Astrocyte of the spinal cord (primary cell): ENCODE measurements at regions not wholly inside any gene's neighbourhood (a gene's known extent, or its start where the extent isn't known, plus 50 kb on each side); places are given as distances from the start of the nearest gene placed in this dataset.

Experiments
- DNase-seq: peaks from one replicate; pipeline ENCODE4 v3.0.0; 2011; ENCODE audit warnings: low read depth, low spot score
- H3K4me3 ChIP-seq: 2 replicates; pipeline ENCODE4 v1.5.1; 2011; ENCODE audit warnings: low read depth, mild to moderate bottlenecking, low read length, moderate library complexity
- in situ Hi-C: cut with HindIII; loops from 2 replicates; pipeline ENCODE4 v1.10.0; 2017; ENCODE audit warnings: low sequenced_read_pairs
- TF ChIP-seq, protein P1 (sequence below): IDR thresholded peaks from 2 replicates; pipeline ENCODE4 v1.5.1; 2012; ENCODE audit warnings: low read depth, mild to moderate bottlenecking, low read length, inconsistent platforms

DNA sequence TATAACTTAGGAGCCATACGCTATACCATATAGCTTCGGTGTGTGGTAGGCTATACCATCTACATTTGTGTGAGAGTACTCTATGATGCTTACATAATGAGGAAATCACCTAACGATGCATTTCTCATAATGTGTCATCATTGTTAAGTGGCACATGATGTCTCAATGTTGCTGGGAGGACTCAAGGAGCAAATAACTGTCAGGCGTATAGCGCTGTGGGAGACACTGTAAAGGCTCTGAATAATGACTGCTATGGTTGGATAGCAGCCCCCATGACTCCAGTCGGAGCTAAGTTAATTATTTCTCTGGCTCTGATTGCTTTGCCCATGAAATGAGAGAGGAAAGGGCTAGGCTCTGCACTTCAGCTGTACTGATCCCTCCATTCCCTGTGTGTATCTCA, 197.2 kb downstream of the RGS9 start:
- no peak overlapping the region for H3K4me3 ChIP-seq
- TF ChIP-seq, protein P1, sequence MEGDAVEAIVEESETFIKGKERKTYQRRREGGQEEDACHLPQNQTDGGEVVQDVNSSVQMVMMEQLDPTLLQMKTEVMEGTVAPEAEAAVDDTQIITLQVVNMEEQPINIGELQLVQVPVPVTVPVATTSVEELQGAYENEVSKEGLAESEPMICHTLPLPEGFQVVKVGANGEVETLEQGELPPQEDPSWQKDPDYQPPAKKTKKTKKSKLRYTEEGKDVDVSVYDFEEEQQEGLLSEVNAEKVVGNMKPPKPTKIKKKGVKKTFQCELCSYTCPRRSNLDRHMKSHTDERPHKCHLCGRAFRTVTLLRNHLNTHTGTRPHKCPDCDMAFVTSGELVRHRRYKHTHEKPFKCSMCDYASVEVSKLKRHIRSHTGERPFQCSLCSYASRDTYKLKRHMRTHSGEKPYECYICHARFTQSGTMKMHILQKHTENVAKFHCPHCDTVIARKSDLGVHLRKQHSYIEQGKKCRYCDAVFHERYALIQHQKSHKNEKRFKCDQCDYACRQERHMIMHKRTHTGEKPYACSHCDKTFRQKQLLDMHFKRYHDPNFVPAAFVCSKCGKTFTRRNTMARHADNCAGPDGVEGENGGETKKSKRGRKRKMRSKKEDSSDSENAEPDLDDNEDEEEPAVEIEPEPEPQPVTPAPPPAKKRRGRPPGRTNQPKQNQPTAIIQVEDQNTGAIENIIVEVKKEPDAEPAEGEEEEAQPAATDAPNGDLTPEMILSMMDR = no peak
- no peak for DNase-seq
- in situ Hi-C loops = no loop called here

- TF ChIP-seq, protein P1 = no peak
- in situ Hi-C loops = no loop called here
- no peak overlapping the region for H3K4me3 ChIP-seq
- DNase-seq = no peak
Measured at GRCh38 chr17:65332779-65333178, 195.6 kb downstream of the RGS9 start.

DNA sequence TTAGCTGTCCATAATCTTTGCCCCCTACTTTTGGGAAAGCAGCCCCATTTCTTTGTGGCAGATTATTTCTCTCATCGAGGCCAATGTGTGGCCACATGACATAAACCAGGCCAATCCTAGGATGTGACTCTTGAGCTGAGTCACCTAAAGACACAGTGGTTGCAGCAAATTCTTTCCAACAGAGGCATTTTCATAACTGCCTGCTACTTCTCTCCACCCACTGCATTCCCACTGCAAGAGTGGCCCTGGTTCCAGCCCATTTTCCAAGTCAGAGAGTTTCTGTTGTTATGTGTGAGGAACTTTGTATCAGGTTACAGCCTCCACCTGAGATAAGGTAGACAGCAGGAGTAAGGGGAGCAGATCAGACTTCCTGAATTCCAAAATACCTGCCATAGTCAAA, 195.2 kb downstream of the RGS9 start:
- in situ Hi-C loops = no loop called here
- TF ChIP-seq, protein P1 = no peak
- no peak overlapping the region for H3K4me3 ChIP-seq
- DNase-seq = peak; percentile 52

DNA sequence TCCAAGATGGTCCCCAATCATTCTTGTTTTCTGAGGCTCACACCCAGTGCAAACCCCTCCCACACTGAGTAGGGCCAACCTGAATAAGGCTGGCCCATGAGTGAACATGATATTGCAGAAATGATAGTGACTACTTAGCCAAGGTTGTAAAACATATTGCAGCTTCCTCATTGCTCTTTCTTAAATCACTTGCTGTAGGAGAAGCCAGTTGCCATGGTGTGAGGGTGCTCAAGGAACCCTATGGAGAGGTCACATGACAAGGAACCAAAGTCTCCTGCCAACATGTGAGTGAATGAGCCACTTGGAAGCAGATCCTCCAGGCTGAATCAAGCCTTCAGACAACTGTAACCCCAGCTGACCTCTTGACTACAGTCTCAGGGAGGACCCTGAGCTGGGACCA, 191.4 kb downstream of the RGS9 start:
- TF ChIP-seq, protein P1 = no peak
- no peak overlapping the region for H3K4me3 ChIP-seq
- DNase-seq = no peak
- in situ Hi-C loops = no loop called here

DNA sequence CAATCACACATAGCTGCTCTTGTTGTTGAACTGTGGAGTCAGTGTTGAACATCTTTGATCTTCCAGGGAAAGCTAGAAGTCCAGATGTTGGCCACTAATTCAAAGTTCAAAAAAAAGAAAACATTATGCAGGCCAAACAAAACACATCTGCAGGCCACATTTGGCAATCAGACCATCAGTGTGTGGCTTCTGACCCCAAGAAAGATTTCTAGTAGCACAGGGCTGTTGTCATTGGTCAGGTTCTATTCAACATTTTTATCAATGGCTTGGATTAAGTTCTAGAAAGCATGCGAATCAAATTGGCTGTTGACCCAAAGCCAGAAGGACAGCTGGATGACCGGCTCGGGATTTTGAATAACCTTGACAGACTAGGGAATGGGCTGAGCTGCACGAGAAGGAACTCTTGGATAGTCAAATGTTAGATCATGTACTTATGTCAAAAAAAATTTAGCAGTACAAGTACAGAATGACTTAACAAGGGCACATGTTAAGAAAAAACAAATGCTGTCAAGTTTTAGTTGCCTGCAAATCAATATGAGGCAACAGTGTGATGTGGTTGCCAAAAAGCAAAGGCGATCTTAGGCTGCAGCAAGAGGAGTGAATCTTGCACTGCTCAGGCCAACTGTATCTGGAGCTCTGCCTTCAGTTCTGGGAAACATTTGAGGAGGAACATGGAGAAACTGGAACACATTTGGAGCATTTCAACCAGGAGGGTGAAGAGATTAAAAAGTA, 187.6 kb downstream of the RGS9 start:
- in situ Hi-C loops = no loop called here
- DNase-seq = no peak

GRCh38 chr17:65323049-65323448, 185.9 kb downstream of the RGS9 start:
- DNase-seq = no peak
- in situ Hi-C loops = no loop called here
- no peak overlapping the region for H3K4me3 ChIP-seq
- TF ChIP-seq, protein P1 = no peak

More for the DNA sequence above, 187.6 kb downstream of the RGS9 start:
- no peak overlapping the region for H3K4me3 ChIP-seq
- TF ChIP-seq, protein P1 = no peak
